ENCODE measurements at regions not wholly inside any gene's neighbourhood (a gene's known extent, or its start where the extent isn't known, plus 50 kb on each side); places are given as distances from the start of the nearest gene placed in this dataset.

- TF ChIP-seq CTCF (IDR thresholded peaks at IDR 0.05) = no peak
- no peaks in the 10 kb centered on the region for H3K36me3 ChIP-seq
- no peaks in the 10 kb centered on the region for H3K27me3 ChIP-seq
- no peaks in the 10 kb centered on the region for H3K9me3 ChIP-seq
- no peak overlapping the region for H3K4me3 ChIP-seq
- H3K4me1 ChIP-seq = no peaks in the 10 kb centered on the region
- intact Hi-C loops (cut with DNase I; ENCODE audit: low total_unique reads) = no loop called here
- no peak overlapping the region for H3K27ac ChIP-seq
- no peak for DNase-seq
These were observed 377.9 kb upstream of the ITGA1 start for GRCh38 chr5:52409835-52410234.

- Histone ChIP-seq H3K36me3 (no peaks in the 10 kb centered on the region), H3K27ac (no peak overlapping the region), H3K27me3 (no peaks in the 10 kb centered on the region), H3K4me3 (no peak overlapping the region), H3K9me3 (no peaks in the 10 kb centered on the region), H3K4me1 (no peaks in the 10 kb centered on the region)
- intact Hi-C loops (cut with DNase I; ENCODE audit: low total_unique reads) = no loop called here
- DNase-seq = no peak
- TF ChIP-seq CTCF (IDR thresholded peaks at IDR 0.05) = no peak
These were observed 368.4 kb upstream of the ITGA1 start for GRCh38 chr5:52419357-52419756.

GRCh38 chr5:52427615-52428014 lies 360.1 kb upstream of the ITGA1 start:
- DNase-seq = no peak
- H3K4me3 ChIP-seq = no peak overlapping the region
- H3K36me3 ChIP-seq = no peaks in the 10 kb centered on the region
- no peaks in the 10 kb centered on the region for H3K4me1 ChIP-seq
- no peak overlapping the region for H3K27ac ChIP-seq
- peaks cover 0 to 4% (median 0%) of the 10 kb centered on the region in 3 donors for H3K9me3 ChIP-seq
- no peaks in the 10 kb centered on the region for H3K27me3 ChIP-seq
- intact Hi-C loops (cut with DNase I; ENCODE audit: low total_unique reads) = no loop called here
- no peak for TF ChIP-seq CTCF (IDR thresholded peaks at IDR 0.05)

GRCh38 chr5:52428977-52429489 lies 358.7 kb upstream of the ITGA1 start:
- Histone ChIP-seq H3K36me3 (no peaks in the 10 kb centered on the region), H3K9me3 (peaks cover 0 to 4% (median 0%) of the 10 kb centered on the region in 3 donors), H3K4me1 (no peaks in the 10 kb centered on the region), H3K27me3 (no peaks in the 10 kb centered on the region), H3K4me3 (no peak overlapping the region), H3K27ac (no peak overlapping the region)
- intact Hi-C loops (cut with DNase I; ENCODE audit: low total_unique reads) = no loop called here
- no peak for TF ChIP-seq CTCF (IDR thresholded peaks at IDR 0.05)
- DNase-seq = no peak

- Histone ChIP-seq H3K27me3 (no peaks in the 10 kb centered on the region), H3K36me3 (no peaks in the 10 kb centered on the region), H3K4me1 (no peaks in the 10 kb centered on the region), H3K27ac (no peak overlapping the region), H3K4me3 (no peak overlapping the region), H3K9me3 (no peaks in the 10 kb centered on the region)
- DNase-seq = no peak
- intact Hi-C loops (cut with DNase I; ENCODE audit: low total_unique reads) = no loop called here
- TF ChIP-seq CTCF (IDR thresholded peaks at IDR 0.05) = no peak
These were observed 345.9 kb upstream of the ITGA1 start for GRCh38 chr5:52441768-52442167.

GRCh38 chr5:52443187-52443586 lies 344.5 kb upstream of the ITGA1 start:
- DNase-seq = no peak

More at GRCh38 chr5:52443187-52443586, 344.5 kb upstream of the ITGA1 start:
- Histone ChIP-seq H3K36me3 (no peaks in the 10 kb centered on the region), H3K27me3 (no peaks in the 10 kb centered on the region), H3K4me3 (no peak overlapping the region), H3K27ac (no peak overlapping the region), H3K9me3 (no peaks in the 10 kb centered on the region), H3K4me1 (no peaks in the 10 kb centered on the region)
- intact Hi-C loops (cut with DNase I; ENCODE audit: low total_unique reads) = no loop called here
- TF ChIP-seq CTCF (IDR thresholded peaks at IDR 0.05) = no peak

All from tibial artery (tissue), 4 donors.